GM10248 (cell line): ENCODE measurements at regions not wholly inside any gene's neighbourhood (a gene's known extent, or its start where the extent isn't known, plus 50 kb on each side); places are given as distances from the start of the nearest gene placed in this dataset.
A peak's percentile ranks its signal among the peaks of the same experiment; 100 is the strongest.

Source experiments
- CTCF ChIA-PET: fragments of 300-600 bp; sonication (Branson Sonifier 250); formaldehyde crosslinking; extraction: SDS; loops from one replicate; lab custom pipeline; 2021; ENCODE audit warnings: antibody characterized with exemption; lab: Yijun Ruan, JAX
- POLR2A ChIA-PET: fragments of 350-650 bp; sonication (Branson Sonifier 250); formaldehyde crosslinking; extraction: SDS; loops from one replicate; lab custom pipeline; 2020; ENCODE audit warnings: antibody characterized with exemption; lab: Yijun Ruan, JAX
- DNase-seq: peaks from one replicate; pipeline ENCODE4 v3.0.0; 2012; ENCODE audit errors: extremely low spot score
- CTCF ChIP-seq: IDR thresholded peaks from 2 replicates; pipeline ENCODE4 v1.5.1; 2012; ENCODE audit warnings: mild to moderate bottlenecking, low read depth; ENCODE audit errors: extremely low read depth, missing control alignments, control extremely low read depth

- no peak for DNase-seq
- no peak for TF ChIP-seq CTCF
- CTCF ChIA-PET: interaction anchor here (1.1 to 3.3 kb wide), 3 partner anchors 9 to 18 kb away, joined by 3 to 18 read pairs (median 13); no protein-coding TSS in a partner anchor
- POLR2A ChIA-PET: no interaction called here
Measured at GRCh38 chr2:176471949-176472348, 202.7 kb downstream of the MTX2 start.

- no peak for TF ChIP-seq CTCF
- ChIA-PET POLR2A (interaction anchor here (0.6 kb wide), 1 partner anchor 1203 kb away, joined by 3 read pairs; no protein-coding TSS in a partner anchor), CTCF (interaction anchor here (1.3 to 3.3 kb wide), 3 partner anchors 19 to 332 kb away, joined by 3 to 18 read pairs (median 3); no protein-coding TSS in a partner anchor)
- peak; percentile 20 for DNase-seq
Measured at GRCh38 chr2:176473177-176473576, 203.9 kb downstream of the MTX2 start.

- POLR2A ChIA-PET: no interaction called here
- no peak for DNase-seq
- TF ChIP-seq CTCF: no peak
- CTCF ChIA-PET: interaction anchor here (1.3 to 3.3 kb wide), 3 partner anchors 20 to 333 kb away, joined by 3 to 18 read pairs (median 3); no protein-coding TSS in a partner anchor
Measured at GRCh38 chr2:176473851-176474250, 204.6 kb downstream of the MTX2 start.

GRCh38 chr2:176477336-176477735, 208.1 kb downstream of the MTX2 start:
- ChIA-PET CTCF (interaction anchor here (0.7 to 5.4 kb wide), 2 partner anchors 22 to 37 kb away, joined by 3 to 25 read pairs; no protein-coding TSS in a partner anchor), POLR2A (no interaction called here)
- DNase-seq: no peak
- TF ChIP-seq CTCF: no peak

- ChIA-PET POLR2A (no interaction called here), CTCF (interaction anchor here (5.4 kb wide), 1 partner anchor 25 kb away, joined by 25 read pairs; no protein-coding TSS in a partner anchor)
- no peak for TF ChIP-seq CTCF
- no peak for DNase-seq
Measured at GRCh38 chr2:176479961-176480360, 210.7 kb downstream of the MTX2 start.

GRCh38 chr2:176482107-176482506, 212.9 kb downstream of the MTX2 start:
- POLR2A ChIA-PET: no interaction called here
- no peak for DNase-seq
- CTCF ChIA-PET: interaction anchor here (0.7 kb wide), 1 partner anchor 27 kb away, joined by 3 read pairs; no protein-coding TSS in a partner anchor
- TF ChIP-seq CTCF: no peak
